GM12873 (cell line): ENCODE measurements at regions not wholly inside any gene's neighbourhood (a gene's known extent, or its start where the extent isn't known, plus 50 kb on each side); places are given as distances from the start of the nearest gene placed in this dataset.

Experiments
- TF ChIP-seq, protein P1 (sequence below): IDR thresholded peaks from 2 replicates; pipeline ENCODE4 v1.5.1; 2012; ENCODE audit warnings: low read depth, mild to moderate bottlenecking, moderate library complexity, low read length, control low read depth; ENCODE audit not compliant: insufficient read depth; ENCODE audit errors: missing control alignments

GRCh38 chr2:187139469-187139868, 290.5 kb upstream of the ZSWIM2 start:
- TF ChIP-seq, protein P1, sequence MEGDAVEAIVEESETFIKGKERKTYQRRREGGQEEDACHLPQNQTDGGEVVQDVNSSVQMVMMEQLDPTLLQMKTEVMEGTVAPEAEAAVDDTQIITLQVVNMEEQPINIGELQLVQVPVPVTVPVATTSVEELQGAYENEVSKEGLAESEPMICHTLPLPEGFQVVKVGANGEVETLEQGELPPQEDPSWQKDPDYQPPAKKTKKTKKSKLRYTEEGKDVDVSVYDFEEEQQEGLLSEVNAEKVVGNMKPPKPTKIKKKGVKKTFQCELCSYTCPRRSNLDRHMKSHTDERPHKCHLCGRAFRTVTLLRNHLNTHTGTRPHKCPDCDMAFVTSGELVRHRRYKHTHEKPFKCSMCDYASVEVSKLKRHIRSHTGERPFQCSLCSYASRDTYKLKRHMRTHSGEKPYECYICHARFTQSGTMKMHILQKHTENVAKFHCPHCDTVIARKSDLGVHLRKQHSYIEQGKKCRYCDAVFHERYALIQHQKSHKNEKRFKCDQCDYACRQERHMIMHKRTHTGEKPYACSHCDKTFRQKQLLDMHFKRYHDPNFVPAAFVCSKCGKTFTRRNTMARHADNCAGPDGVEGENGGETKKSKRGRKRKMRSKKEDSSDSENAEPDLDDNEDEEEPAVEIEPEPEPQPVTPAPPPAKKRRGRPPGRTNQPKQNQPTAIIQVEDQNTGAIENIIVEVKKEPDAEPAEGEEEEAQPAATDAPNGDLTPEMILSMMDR = no peak

DNA sequence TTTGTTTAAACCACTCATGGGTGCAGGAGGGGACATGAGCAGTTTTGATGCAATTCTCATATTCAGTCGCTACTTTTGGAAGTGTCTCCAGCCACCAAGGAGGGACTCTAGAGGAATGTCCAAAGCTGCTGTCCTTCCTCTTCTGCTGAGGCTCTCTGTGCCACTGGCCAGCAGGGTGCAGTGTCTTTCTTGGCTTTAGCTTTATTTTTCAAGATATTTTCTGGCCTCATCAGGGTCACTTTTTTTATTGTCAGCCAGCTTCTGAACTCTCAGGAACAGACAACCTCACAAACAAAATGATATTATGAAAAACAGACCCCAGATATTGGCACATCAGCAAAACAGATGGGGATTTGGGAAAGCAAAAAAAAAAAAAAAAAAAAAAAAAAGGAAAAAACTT, 289.3 kb upstream of the ZSWIM2 start:
- TF ChIP-seq, protein P1 = peak; percentile 67

DNA sequence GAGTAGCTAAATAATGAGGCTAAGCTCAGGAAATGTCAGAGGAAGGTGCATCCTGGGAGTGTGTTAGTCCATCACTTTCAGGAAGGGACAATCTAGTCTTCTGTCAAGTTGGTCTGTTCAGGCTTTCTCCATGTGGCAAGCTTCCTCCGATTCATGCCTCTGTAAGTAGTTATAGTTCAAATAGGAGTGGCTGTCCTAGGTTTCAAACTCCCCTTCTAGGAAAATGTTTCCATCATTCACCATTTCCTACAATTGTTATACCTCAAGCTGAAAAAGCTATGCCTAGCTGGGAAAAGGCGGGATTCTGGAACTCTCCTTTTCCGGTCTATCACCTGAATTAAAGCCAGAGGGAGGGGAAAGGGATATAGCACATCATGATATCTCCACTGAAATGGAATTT, 287.7 kb upstream of the ZSWIM2 start:
- TF ChIP-seq, protein P1 = no peak

DNA sequence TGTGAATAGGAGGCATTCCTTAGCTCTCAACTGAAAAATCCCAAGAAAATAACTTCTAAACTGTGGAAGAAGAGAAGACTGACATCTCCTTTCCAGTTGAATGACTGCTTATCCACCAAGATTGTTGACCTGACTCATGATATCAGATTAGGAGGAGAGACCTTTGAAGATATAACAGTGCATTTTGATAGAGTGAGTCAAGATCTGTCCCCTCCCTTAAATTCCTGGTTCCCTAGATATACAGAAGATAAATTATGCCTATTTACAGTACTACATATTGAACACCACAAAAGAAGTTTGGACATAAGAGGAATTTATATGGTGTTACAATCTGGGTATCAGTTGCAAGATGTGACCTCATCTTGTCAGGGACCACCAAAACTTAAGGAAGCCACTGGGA, 285.3 kb upstream of the ZSWIM2 start:
- TF ChIP-seq, protein P1 = no peak

DNA sequence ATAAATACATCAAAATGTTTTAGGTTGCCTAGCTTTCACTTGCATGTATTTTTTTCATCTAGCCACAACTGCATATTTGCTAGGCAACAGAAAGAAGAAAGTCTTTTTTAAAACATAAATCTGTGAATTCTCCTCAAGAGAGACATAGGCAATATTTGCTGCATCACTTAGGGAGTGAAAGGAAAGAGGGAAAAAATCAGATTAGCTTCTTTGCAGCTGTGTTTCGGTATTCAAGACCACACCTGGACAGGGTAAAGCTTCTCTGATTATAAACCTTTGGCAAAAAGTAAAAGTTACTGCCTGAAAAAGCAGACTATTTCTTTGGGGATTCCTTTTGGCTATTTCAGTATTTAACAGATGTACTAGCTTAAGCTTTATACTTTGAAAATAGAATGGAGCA, 280.9 kb upstream of the ZSWIM2 start:
- TF ChIP-seq, protein P1 = no peak

DNA sequence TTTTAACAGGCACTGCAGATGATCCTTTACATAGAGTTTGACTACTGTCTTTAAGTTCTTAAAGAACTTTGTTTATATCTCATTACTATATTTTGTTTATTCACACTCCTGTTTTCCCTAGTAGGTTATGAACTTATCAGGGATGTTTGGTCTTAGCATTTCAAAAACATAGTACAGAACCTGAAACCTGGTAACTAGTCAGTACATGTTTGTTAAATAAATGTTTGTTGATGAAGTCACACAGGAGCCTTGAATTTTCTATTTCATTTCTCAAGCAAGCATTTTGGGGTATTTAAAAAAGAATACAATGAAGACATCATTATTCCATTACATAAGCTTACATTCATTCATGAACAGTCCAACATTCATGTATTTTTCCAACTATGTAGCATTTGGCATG, 280.3 kb upstream of the ZSWIM2 start:
- TF ChIP-seq, protein P1 = no peak

DNA sequence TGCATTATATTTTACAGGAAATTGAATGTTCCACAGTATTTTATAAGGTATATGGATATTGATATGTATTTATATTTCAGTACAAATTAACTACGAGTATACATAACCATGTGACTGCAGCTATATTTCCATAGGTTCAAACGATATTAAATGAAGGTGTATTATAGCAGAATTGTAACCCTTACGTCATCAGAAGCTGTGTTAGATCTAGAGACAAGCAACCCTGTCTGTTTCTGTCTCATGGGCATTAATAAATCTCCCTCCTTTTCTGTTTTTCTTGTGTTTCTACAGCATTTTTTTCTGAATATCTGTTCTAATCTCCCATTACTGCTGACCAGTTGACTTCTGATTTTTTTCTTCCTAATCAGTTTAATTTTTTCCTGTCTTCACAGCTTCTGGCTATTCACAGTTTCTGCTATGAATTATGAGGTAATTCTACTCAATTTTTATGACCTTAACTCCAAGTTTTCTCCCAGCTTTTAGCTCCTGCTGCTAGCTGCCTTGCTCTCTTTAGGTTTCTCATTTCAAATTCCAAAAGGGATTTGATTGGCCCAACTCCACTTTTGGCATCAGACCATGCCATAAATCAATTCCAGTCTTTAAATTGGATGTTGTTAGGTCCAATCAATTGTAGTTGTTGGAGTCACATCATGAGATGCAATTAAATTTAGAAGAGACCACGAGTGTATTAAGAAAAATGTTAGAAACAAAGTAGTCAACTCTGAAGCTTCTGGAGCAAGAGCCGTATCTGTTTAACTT, 277.5 kb upstream of the ZSWIM2 start:
- TF ChIP-seq, protein P1 = no peak

DNA sequence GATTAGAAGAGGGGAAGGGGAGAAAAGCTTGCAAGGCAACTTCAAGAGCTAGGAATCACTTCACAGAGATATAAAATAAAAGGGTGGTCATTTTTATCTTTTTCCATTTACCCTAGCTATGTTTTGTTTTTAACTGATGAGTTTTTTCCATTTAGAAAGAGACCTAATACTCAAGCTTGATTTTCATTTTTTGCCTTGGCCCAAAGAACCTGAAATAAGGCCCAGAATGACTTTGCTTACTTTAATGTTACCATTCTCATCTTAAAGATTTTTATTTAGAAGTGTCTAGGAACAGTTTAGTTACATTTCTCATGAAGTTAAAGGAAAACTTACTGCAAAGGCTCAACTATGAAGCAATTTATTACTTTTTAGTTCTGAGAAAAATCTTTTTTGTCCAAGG, 276.3 kb upstream of the ZSWIM2 start:
- TF ChIP-seq, protein P1 = no peak
